ENCODE measurements at regions not wholly inside any gene's neighbourhood (a gene's known extent, or its start where the extent isn't known, plus 50 kb on each side); places are given as distances from the start of the nearest gene placed in this dataset.

DNA sequence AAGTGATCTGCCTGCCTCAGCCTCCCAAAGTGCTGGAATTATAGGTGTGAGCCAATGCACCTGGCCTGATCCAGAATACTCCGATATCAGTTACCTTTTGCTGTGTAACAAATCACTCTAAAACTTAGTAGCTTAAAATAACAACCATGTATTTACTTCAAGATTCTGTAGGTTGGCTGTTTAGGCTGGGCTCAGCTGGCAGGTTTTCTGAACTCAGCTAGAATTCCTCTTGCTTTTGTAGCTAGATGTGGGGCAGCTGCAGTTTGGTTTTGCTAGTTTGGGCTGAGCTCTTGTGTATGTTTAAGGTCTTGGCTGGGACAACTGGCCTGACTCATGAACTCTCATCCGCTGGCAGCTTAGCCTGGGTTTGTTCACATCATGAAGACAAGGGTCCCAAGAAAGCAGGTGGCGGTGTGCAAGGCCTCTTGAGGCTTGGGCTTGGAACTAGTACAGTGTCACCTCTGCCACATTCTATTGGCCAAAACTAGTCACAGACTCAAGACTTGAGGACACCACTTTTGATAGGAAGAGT, 138.3 kb upstream of the SHB start:
- Histone ChIP-seq H3K36me3 (ENCODE audit: insufficient read depth, low read length) (no peaks in the 10 kb centered on the region), H3K27me3 (ENCODE audit: insufficient read depth, low read length, poor library complexity, severe bottlenecking) (no peaks in the 10 kb centered on the region), H4K20me1 (ENCODE audit: insufficient read depth, low read length, poor library complexity, severe bottlenecking) (no peaks in the 10 kb centered on the region), H3K9me3 (ENCODE audit: insufficient read depth, low read depth, low read length) (no peaks in the 10 kb centered on the region), H3K4me1 (ENCODE audit: insufficient read depth, low read length, poor library complexity, severe bottlenecking) (peaks cover 15% of the 10 kb centered on the region), H3F3A (ENCODE audit: low read depth) (no peaks in the 10 kb centered on the region), H3K4me2 (ENCODE audit: low read depth, low read length, poor library complexity, severe bottlenecking) (no peak overlapping the region), H2AFZ (ENCODE audit: low read length) (no peak overlapping the region), H3K79me2 (ENCODE audit: insufficient read depth, low read length) (no peaks in the 10 kb centered on the region), H3K9me2 (replicated peaks; ENCODE audit: low read depth, low read length) (no peaks in the 10 kb centered on the region), H3K4me3 (ENCODE audit: low read length, poor library complexity, severe bottlenecking) (no peak overlapping the region), H3K9ac (ENCODE audit: low read depth, low read length, poor library complexity, severe bottlenecking) (no peak overlapping the region)
- TF ChIP-seq, protein P1, sequence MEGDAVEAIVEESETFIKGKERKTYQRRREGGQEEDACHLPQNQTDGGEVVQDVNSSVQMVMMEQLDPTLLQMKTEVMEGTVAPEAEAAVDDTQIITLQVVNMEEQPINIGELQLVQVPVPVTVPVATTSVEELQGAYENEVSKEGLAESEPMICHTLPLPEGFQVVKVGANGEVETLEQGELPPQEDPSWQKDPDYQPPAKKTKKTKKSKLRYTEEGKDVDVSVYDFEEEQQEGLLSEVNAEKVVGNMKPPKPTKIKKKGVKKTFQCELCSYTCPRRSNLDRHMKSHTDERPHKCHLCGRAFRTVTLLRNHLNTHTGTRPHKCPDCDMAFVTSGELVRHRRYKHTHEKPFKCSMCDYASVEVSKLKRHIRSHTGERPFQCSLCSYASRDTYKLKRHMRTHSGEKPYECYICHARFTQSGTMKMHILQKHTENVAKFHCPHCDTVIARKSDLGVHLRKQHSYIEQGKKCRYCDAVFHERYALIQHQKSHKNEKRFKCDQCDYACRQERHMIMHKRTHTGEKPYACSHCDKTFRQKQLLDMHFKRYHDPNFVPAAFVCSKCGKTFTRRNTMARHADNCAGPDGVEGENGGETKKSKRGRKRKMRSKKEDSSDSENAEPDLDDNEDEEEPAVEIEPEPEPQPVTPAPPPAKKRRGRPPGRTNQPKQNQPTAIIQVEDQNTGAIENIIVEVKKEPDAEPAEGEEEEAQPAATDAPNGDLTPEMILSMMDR (conservative IDR thresholded peaks at IDR 0.05; ENCODE audit: low read length), result no peak
- no peak for TF ChIP-seq EZH2phosphoT487 (IDR thresholded peaks at IDR 0.05; ENCODE audit: borderline replicate concordance)

- Histone ChIP-seq H3K27me3 (ENCODE audit: insufficient read depth, low read length, poor library complexity, severe bottlenecking) (no peaks in the 10 kb centered on the region), H3K4me3 (ENCODE audit: low read length, poor library complexity, severe bottlenecking) (no peak overlapping the region), H3K36me3 (ENCODE audit: insufficient read depth, low read length) (no peaks in the 10 kb centered on the region), H3K9me2 (replicated peaks; ENCODE audit: low read depth, low read length) (no peaks in the 10 kb centered on the region), H4K20me1 (ENCODE audit: insufficient read depth, low read length, poor library complexity, severe bottlenecking) (no peaks in the 10 kb centered on the region), H3K79me2 (ENCODE audit: insufficient read depth, low read length) (no peaks in the 10 kb centered on the region), H2AFZ (ENCODE audit: low read length) (no peak overlapping the region), H3F3A (ENCODE audit: low read depth) (no peaks in the 10 kb centered on the region), H3K9ac (ENCODE audit: low read depth, low read length, poor library complexity, severe bottlenecking) (no peak overlapping the region), H3K9me3 (ENCODE audit: insufficient read depth, low read depth, low read length) (no peaks in the 10 kb centered on the region), H3K4me2 (ENCODE audit: low read depth, low read length, poor library complexity, severe bottlenecking) (no peak overlapping the region), H3K4me1 (ENCODE audit: insufficient read depth, low read length, poor library complexity, severe bottlenecking) (peaks cover 15% of the 10 kb centered on the region)
- TF ChIP-seq, protein P1 (conservative IDR thresholded peaks at IDR 0.05; ENCODE audit: low read length), result no peak
- TF ChIP-seq EZH2phosphoT487 (IDR thresholded peaks at IDR 0.05; ENCODE audit: borderline replicate concordance), result no peak
Observed at GRCh38 chr9:38205279-38205678, 136.3 kb upstream of the SHB start.

DNA sequence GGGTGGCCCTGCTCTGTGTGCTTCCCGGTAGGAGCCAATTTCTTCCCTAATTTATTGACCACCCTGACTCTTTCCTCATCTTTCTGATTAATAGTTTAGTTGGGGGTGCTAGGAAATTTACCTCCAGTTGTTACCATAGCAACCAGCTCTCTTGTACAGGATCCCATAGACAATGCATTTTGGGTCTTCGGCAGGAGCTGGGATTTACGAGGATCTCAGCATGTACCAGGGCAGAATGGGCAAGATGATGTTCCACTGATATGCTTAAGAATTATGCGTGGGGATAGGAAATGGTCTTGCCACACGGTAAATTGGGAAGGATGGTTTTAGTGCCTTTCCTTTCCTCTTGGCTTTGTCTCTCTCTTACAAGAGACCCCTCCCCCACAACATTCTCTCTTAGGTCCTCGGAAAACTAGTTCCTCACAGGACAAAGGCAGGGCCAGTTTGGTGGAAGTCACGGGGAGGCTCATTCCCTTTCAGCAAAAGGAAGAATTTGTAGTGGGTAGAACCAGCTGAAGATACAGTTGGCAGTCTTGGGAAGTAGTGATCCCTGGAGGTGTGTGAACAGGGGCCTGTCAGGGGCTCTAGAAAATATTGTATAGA, 133.4 kb upstream of the SHB start:
- Histone ChIP-seq H3K4me1 (ENCODE audit: insufficient read depth, low read length, poor library complexity, severe bottlenecking) (peaks cover 15% of the 10 kb centered on the region), H4K20me1 (ENCODE audit: insufficient read depth, low read length, poor library complexity, severe bottlenecking) (no peaks in the 10 kb centered on the region), H3K79me2 (ENCODE audit: insufficient read depth, low read length) (no peaks in the 10 kb centered on the region), H3K4me3 (ENCODE audit: low read length, poor library complexity, severe bottlenecking) (no peak overlapping the region), H2AFZ (ENCODE audit: low read length) (no peak overlapping the region), H3F3A (ENCODE audit: low read depth) (no peaks in the 10 kb centered on the region), H3K4me2 (ENCODE audit: low read depth, low read length, poor library complexity, severe bottlenecking) (no peak overlapping the region), H3K36me3 (ENCODE audit: insufficient read depth, low read length) (no peaks in the 10 kb centered on the region), H3K9me2 (replicated peaks; ENCODE audit: low read depth, low read length) (no peaks in the 10 kb centered on the region), H3K27me3 (ENCODE audit: insufficient read depth, low read length, poor library complexity, severe bottlenecking) (no peaks in the 10 kb centered on the region), H3K9ac (ENCODE audit: low read depth, low read length, poor library complexity, severe bottlenecking) (no peak overlapping the region), H3K9me3 (ENCODE audit: insufficient read depth, low read depth, low read length) (no peaks in the 10 kb centered on the region)
- TF ChIP-seq EZH2phosphoT487 (IDR thresholded peaks at IDR 0.05; ENCODE audit: borderline replicate concordance), result no peak

- H3K9me2 ChIP-seq (replicated peaks; ENCODE audit: low read depth, low read length), result no peaks in the 10 kb centered on the region
- no peak for TF ChIP-seq EZH2phosphoT487 (IDR thresholded peaks at IDR 0.05; ENCODE audit: borderline replicate concordance)
- TF ChIP-seq, protein P1 (conservative IDR thresholded peaks at IDR 0.05; ENCODE audit: low read length), result no peak
- no peaks in the 10 kb centered on the region for H3K79me2 ChIP-seq (ENCODE audit: insufficient read depth, low read length)
- no peak overlapping the region for H3K4me3 ChIP-seq (ENCODE audit: low read length, poor library complexity, severe bottlenecking)
- no peak overlapping the region for H3K9ac ChIP-seq (ENCODE audit: low read depth, low read length, poor library complexity, severe bottlenecking)
- no peaks in the 10 kb centered on the region for H3K36me3 ChIP-seq (ENCODE audit: insufficient read depth, low read length)
- H3K9me3 ChIP-seq (ENCODE audit: insufficient read depth, low read depth, low read length), result no peaks in the 10 kb centered on the region
- no peaks in the 10 kb centered on the region for H4K20me1 ChIP-seq (ENCODE audit: insufficient read depth, low read length, poor library complexity, severe bottlenecking)
- no peaks in the 10 kb centered on the region for H3K27me3 ChIP-seq (ENCODE audit: insufficient read depth, low read length, poor library complexity, severe bottlenecking)
- peaks cover 15% of the 10 kb centered on the region for H3K4me1 ChIP-seq (ENCODE audit: insufficient read depth, low read length, poor library complexity, severe bottlenecking)
- no peak overlapping the region for H3K4me2 ChIP-seq (ENCODE audit: low read depth, low read length, poor library complexity, severe bottlenecking)
- no peak overlapping the region for H2AFZ ChIP-seq (ENCODE audit: low read length)
- H3F3A ChIP-seq (ENCODE audit: low read depth), result no peaks in the 10 kb centered on the region
Observed at GRCh38 chr9:38201844-38202243, 132.8 kb upstream of the SHB start.

All from Loucy (cell line).